ENCODE measurements at regions not wholly inside any gene's neighbourhood (a gene's known extent, or its start where the extent isn't known, plus 50 kb on each side); places are given as distances from the start of the nearest gene placed in this dataset.
A peak's percentile ranks its signal among the peaks of the same experiment; 100 is the strongest.

- Histone ChIP-seq H3K4me1 (ENCODE audit: control insufficient read depth in 3 of 3, insufficient read depth in 2 of 3, low read depth in 1 of 3, low read length in 2 of 3) (no peaks in the 10 kb centered on the region), H3K27ac (ENCODE audit: low read depth in 1 of 3, low read length in 2 of 3) (no peak overlapping the region), H3K4me3 (ENCODE audit: low read depth in 1 of 3, low read length in 3 of 3) (no peak overlapping the region), H3K36me3 (ENCODE audit: control insufficient read depth in 3 of 3, insufficient read depth in 2 of 3, low read depth in 1 of 3, low read length in 3 of 3) (no peaks in the 10 kb centered on the region), H3K27me3 (ENCODE audit: control insufficient read depth in 3 of 3, insufficient read depth in 3 of 3, low read length in 3 of 3) (no peaks in the 10 kb centered on the region), H3K9me3 (ENCODE audit: control insufficient read depth in 2 of 2, insufficient read depth in 1 of 2, low read depth in 1 of 2, low read length in 1 of 2) (no peaks in the 10 kb centered on the region)
- 78 to 87% (median 83%) methylated on average over 2 of the region's 2 CpGs for WGBS, 3 donors
- no peak for FAIRE-seq
- no peak for DNase-seq
Measured at GRCh38 chr14:61885203-61885961, 123.2 kb downstream of the SNAPC1 start.

GRCh38 chr14:61887628-61888027, 125.4 kb downstream of the SNAPC1 start:
- no peak overlapping the region for H3K27ac ChIP-seq (ENCODE audit: low read depth in 1 of 3, low read length in 2 of 3)
- H3K27me3 ChIP-seq (ENCODE audit: control insufficient read depth in 3 of 3, insufficient read depth in 3 of 3, low read length in 3 of 3) = no peaks in the 10 kb centered on the region
- no peak for FAIRE-seq
- H3K36me3 ChIP-seq (ENCODE audit: control insufficient read depth in 3 of 3, insufficient read depth in 2 of 3, low read depth in 1 of 3, low read length in 3 of 3) = no peaks in the 10 kb centered on the region
- no peak overlapping the region for H3K4me3 ChIP-seq (ENCODE audit: low read depth in 1 of 3, low read length in 3 of 3)
- no peak for DNase-seq
- 75 to 86% (median 83%) methylated on average over 2 of the region's 2 CpGs for WGBS, 3 donors
- no peaks in the 10 kb centered on the region for H3K4me1 ChIP-seq (ENCODE audit: control insufficient read depth in 3 of 3, insufficient read depth in 2 of 3, low read depth in 1 of 3, low read length in 2 of 3)
- no peaks in the 10 kb centered on the region for H3K9me3 ChIP-seq (ENCODE audit: control insufficient read depth in 2 of 2, insufficient read depth in 1 of 2, low read depth in 1 of 2, low read length in 1 of 2)

- Histone ChIP-seq H3K4me3 (ENCODE audit: low read depth in 1 of 3, low read length in 3 of 3) (no peak overlapping the region), H3K27me3 (ENCODE audit: control insufficient read depth in 3 of 3, insufficient read depth in 3 of 3, low read length in 3 of 3) (no peaks in the 10 kb centered on the region), H3K36me3 (ENCODE audit: control insufficient read depth in 3 of 3, insufficient read depth in 2 of 3, low read depth in 1 of 3, low read length in 3 of 3) (no peaks in the 10 kb centered on the region), H3K4me1 (ENCODE audit: control insufficient read depth in 3 of 3, insufficient read depth in 2 of 3, low read depth in 1 of 3, low read length in 2 of 3) (no peaks in the 10 kb centered on the region), H3K27ac (ENCODE audit: low read depth in 1 of 3, low read length in 2 of 3) (peak overlapping the region in 1 of 3 donors; percentile 26), H3K9me3 (ENCODE audit: control insufficient read depth in 2 of 2, insufficient read depth in 1 of 2, low read depth in 1 of 2, low read length in 1 of 2) (no peaks in the 10 kb centered on the region)
- 12 to 28% (median 14%) methylated on average over 4 of the region's 4 CpGs for WGBS, 3 donors
- DNase-seq (peak in 1 of 2 donors; percentile 60), FAIRE-seq (no peak)
Measured at GRCh38 chr14:61889914-61890351, 127.7 kb downstream of the SNAPC1 start.

GRCh38 chr14:61891170-61891569, 128.9 kb downstream of the SNAPC1 start:
- Histone ChIP-seq H3K4me3 (ENCODE audit: low read depth in 1 of 3, low read length in 3 of 3) (no peak overlapping the region), H3K4me1 (ENCODE audit: control insufficient read depth in 3 of 3, insufficient read depth in 2 of 3, low read depth in 1 of 3, low read length in 2 of 3) (no peaks in the 10 kb centered on the region), H3K27ac (ENCODE audit: low read depth in 1 of 3, low read length in 2 of 3) (no peak overlapping the region), H3K36me3 (ENCODE audit: control insufficient read depth in 3 of 3, insufficient read depth in 2 of 3, low read depth in 1 of 3, low read length in 3 of 3) (no peaks in the 10 kb centered on the region), H3K27me3 (ENCODE audit: control insufficient read depth in 3 of 3, insufficient read depth in 3 of 3, low read length in 3 of 3) (no peaks in the 10 kb centered on the region), H3K9me3 (ENCODE audit: control insufficient read depth in 2 of 2, insufficient read depth in 1 of 2, low read depth in 1 of 2, low read length in 1 of 2) (no peaks in the 10 kb centered on the region)
- WGBS, 3 donors = 67 to 78% (median 76%) methylated on average over 5 of the region's 5 CpGs
- no peak for FAIRE-seq
- DNase-seq = no peak

- Histone ChIP-seq H3K9me3 (ENCODE audit: control insufficient read depth in 2 of 2, insufficient read depth in 1 of 2, low read depth in 1 of 2, low read length in 1 of 2) (no peaks in the 10 kb centered on the region), H3K36me3 (ENCODE audit: control insufficient read depth in 3 of 3, insufficient read depth in 2 of 3, low read depth in 1 of 3, low read length in 3 of 3) (no peaks in the 10 kb centered on the region), H3K27me3 (ENCODE audit: control insufficient read depth in 3 of 3, insufficient read depth in 3 of 3, low read length in 3 of 3) (no peaks in the 10 kb centered on the region), H3K4me1 (ENCODE audit: control insufficient read depth in 3 of 3, insufficient read depth in 2 of 3, low read depth in 1 of 3, low read length in 2 of 3) (no peaks in the 10 kb centered on the region), H3K4me3 (ENCODE audit: low read depth in 1 of 3, low read length in 3 of 3) (no peak overlapping the region), H3K27ac (ENCODE audit: low read depth in 1 of 3, low read length in 2 of 3) (no peak overlapping the region)
- DNase-seq (no peak), FAIRE-seq (no peak)
- 82 to 96% (median 90%) methylated on average over 4 of the region's 4 CpGs for WGBS, 3 donors
Measured at GRCh38 chr14:61891810-61892209, 129.6 kb downstream of the SNAPC1 start.

GRCh38 chr14:61893371-61893940, 131.2 kb downstream of the SNAPC1 start:
- Histone ChIP-seq H3K36me3 (ENCODE audit: control insufficient read depth in 3 of 3, insufficient read depth in 2 of 3, low read depth in 1 of 3, low read length in 3 of 3) (no peaks in the 10 kb centered on the region), H3K27ac (ENCODE audit: low read depth in 1 of 3, low read length in 2 of 3) (no peak overlapping the region), H3K27me3 (ENCODE audit: control insufficient read depth in 3 of 3, insufficient read depth in 3 of 3, low read length in 3 of 3) (no peaks in the 10 kb centered on the region), H3K4me3 (ENCODE audit: low read depth in 1 of 3, low read length in 3 of 3) (no peak overlapping the region), H3K9me3 (ENCODE audit: control insufficient read depth in 2 of 2, insufficient read depth in 1 of 2, low read depth in 1 of 2, low read length in 1 of 2) (no peaks in the 10 kb centered on the region), H3K4me1 (ENCODE audit: control insufficient read depth in 3 of 3, insufficient read depth in 2 of 3, low read depth in 1 of 3, low read length in 2 of 3) (no peaks in the 10 kb centered on the region)
- DNase-seq (no peak), FAIRE-seq (no peak)
- WGBS, 3 donors = 84 to 95% (median 88%) methylated on average over 5 of the region's 5 CpGs

GRCh38 chr14:61894452-61895077, 132.3 kb downstream of the SNAPC1 start:
- FAIRE-seq = no peak
- peak; percentile 51 to 53 for DNase-seq
- Histone ChIP-seq H3K27ac (ENCODE audit: low read depth in 1 of 3, low read length in 2 of 3) (no peak overlapping the region), H3K27me3 (ENCODE audit: control insufficient read depth in 3 of 3, insufficient read depth in 3 of 3, low read length in 3 of 3) (no peaks in the 10 kb centered on the region), H3K4me1 (ENCODE audit: control insufficient read depth in 3 of 3, insufficient read depth in 2 of 3, low read depth in 1 of 3, low read length in 2 of 3) (no peaks in the 10 kb centered on the region), H3K9me3 (ENCODE audit: control insufficient read depth in 2 of 2, insufficient read depth in 1 of 2, low read depth in 1 of 2, low read length in 1 of 2) (no peaks in the 10 kb centered on the region), H3K36me3 (ENCODE audit: control insufficient read depth in 3 of 3, insufficient read depth in 2 of 3, low read depth in 1 of 3, low read length in 3 of 3) (no peaks in the 10 kb centered on the region), H3K4me3 (ENCODE audit: low read depth in 1 of 3, low read length in 3 of 3) (no peak overlapping the region)
- 27 to 38% (median 37%) methylated on average over 5 of the region's 5 CpGs for WGBS, 3 donors

- H3K4me1 ChIP-seq (ENCODE audit: control insufficient read depth in 3 of 3, insufficient read depth in 2 of 3, low read depth in 1 of 3, low read length in 2 of 3) = no peaks in the 10 kb centered on the region
- no peaks in the 10 kb centered on the region for H3K36me3 ChIP-seq (ENCODE audit: control insufficient read depth in 3 of 3, insufficient read depth in 2 of 3, low read depth in 1 of 3, low read length in 3 of 3)
- no peak overlapping the region for H3K27ac ChIP-seq (ENCODE audit: low read depth in 1 of 3, low read length in 2 of 3)
- no peaks in the 10 kb centered on the region for H3K27me3 ChIP-seq (ENCODE audit: control insufficient read depth in 3 of 3, insufficient read depth in 3 of 3, low read length in 3 of 3)
- H3K4me3 ChIP-seq (ENCODE audit: low read depth in 1 of 3, low read length in 3 of 3) = no peak overlapping the region
- FAIRE-seq = no peak
- DNase-seq = no peak
- 89 to 94% (median 90%) methylated on average over 3 of the region's 3 CpGs for WGBS, 3 donors
- no peaks in the 10 kb centered on the region for H3K9me3 ChIP-seq (ENCODE audit: control insufficient read depth in 2 of 2, insufficient read depth in 1 of 2, low read depth in 1 of 2, low read length in 1 of 2)
Measured at GRCh38 chr14:61897300-61897699, 135.1 kb downstream of the SNAPC1 start.

All from small intestine (tissue), 7 donors.